Vagina (tissue), 2 donors: ENCODE measurements at regions not wholly inside any gene's neighbourhood (a gene's known extent, or its start where the extent isn't known, plus 50 kb on each side); places are given as distances from the start of the nearest gene placed in this dataset.
A peak's percentile ranks its signal among the peaks of the same experiment; 100 is the strongest.

ENCODE experiments used
- DNase-seq, 2 donors: peaks; one replicate each; pipeline ENCODE4 v3.0.0-alpha.2; 2017; ENCODE audit errors: extremely low spot score in 2 of 2
- H3K27ac ChIP-seq: fragments of 200-600 bp; sonication (generic); one replicate; pipeline ENCODE4 v1.5.1; 2019
- H3K27me3 ChIP-seq: fragments of 200-600 bp; sonication (generic); one replicate; pipeline ENCODE4 v1.5.1; 2019
- H3K36me3 ChIP-seq, 2 donors: fragments of 200-600 bp; sonication (generic); one replicate each; pipeline ENCODE4 v1.5.1; 2017 to 2019
- H3K4me1 ChIP-seq: fragments of 200-600 bp; sonication (generic); one replicate; pipeline ENCODE4 v1.5.1; 2019
- H3K4me3 ChIP-seq, 2 donors: fragments of 200-600 bp; sonication (generic); 1 replicate in 1 of 2; 2 replicates in 1 of 2; pipeline ENCODE4 v1.5.1; 2016 to 2019
- H3K9me3 ChIP-seq: fragments of 200-600 bp; sonication (generic); one replicate; pipeline ENCODE4 v1.5.1; 2019
- POLR2A ChIP-seq, 2 donors: fragments of 450-650 bp; IDR thresholded peaks; one replicate each; pipeline ENCODE4 v1.6.1; 2017; ENCODE audit warnings: antibody characterized with exemption in 2 of 2, mild to moderate bottlenecking in 2 of 2, moderate library complexity in 2 of 2
- POLR2AphosphoS5 ChIP-seq, 2 donors: sonication (generic); formaldehyde crosslinking; IDR thresholded peaks; one replicate each; pipeline ENCODE4 v1.9.0; 2017; ENCODE audit warnings: antibody characterized with exemption in 2 of 2, mild to moderate bottlenecking in 2 of 2, low read depth in 1 of 2; ENCODE audit not compliant: insufficient read depth in 1 of 2
- intact Hi-C: fragments of 100-400 bp; cut with DNase I; formaldehyde crosslinking; loops from one replicate; pipeline ENCODE4 v1.15.1; 2023
- TF ChIP-seq, protein P1 (sequence below), 3 experiments: fragments of 450-650 bp in 2 of 3; fragments of 200-600 bp in 1 of 3; sonication (generic) in 1 of 3; IDR thresholded peaks; one replicate each; pipeline ENCODE4 v1.5.1; 2017 to 2019; ENCODE audit warnings: antibody characterized with exemption in 3 of 3, mild to moderate bottlenecking in 2 of 3, moderate library complexity in 2 of 3

DNA sequence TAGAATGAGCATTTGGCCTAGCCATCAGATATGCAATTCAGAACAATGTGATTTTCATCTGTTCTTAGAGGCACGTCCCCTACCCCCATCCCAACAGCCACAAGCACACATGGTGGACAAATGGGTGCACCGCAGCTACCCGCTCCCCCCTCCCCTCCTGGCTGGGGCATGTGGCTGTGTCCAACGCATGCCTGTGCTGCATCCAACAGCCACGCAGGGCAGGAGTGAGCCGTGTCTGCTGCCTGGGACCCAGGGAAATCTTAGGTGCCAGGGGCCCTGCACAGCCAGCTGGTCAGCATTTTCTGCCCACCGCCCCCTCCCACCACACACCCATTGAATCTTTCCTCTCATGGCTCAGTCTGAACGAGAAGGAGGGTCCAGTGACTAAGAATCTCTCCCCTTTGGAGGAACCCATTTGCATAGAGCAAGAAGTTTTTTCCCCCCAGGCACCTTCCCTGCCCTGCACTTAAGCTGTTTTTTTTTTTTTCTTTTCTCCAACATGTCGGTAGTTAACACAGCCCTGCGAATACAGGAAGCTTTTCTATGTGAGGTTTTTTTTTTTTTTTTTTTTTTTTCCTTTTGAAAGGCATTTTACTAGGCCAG is 138.9 kb downstream of the WDR11 start:
- TF ChIP-seq POLR2AphosphoS5 (IDR thresholded peaks at IDR 0.05; ENCODE audit: insufficient read depth in 1 of 2, low read depth in 1 of 2) (no peak), POLR2A (IDR thresholded peaks at IDR 0.05) (no peak)
- Histone ChIP-seq H3K4me3 (no peak overlapping the region), H3K27ac (no peak overlapping the region), H3K4me1 (no peaks in the 10 kb centered on the region), H3K36me3 (no peaks in the 10 kb centered on the region), H3K27me3 (no peaks in the 10 kb centered on the region), H3K9me3 (no peaks in the 10 kb centered on the region)
- intact Hi-C loops: no loop called here
- peak; percentile 58 to 61 for DNase-seq

DNA sequence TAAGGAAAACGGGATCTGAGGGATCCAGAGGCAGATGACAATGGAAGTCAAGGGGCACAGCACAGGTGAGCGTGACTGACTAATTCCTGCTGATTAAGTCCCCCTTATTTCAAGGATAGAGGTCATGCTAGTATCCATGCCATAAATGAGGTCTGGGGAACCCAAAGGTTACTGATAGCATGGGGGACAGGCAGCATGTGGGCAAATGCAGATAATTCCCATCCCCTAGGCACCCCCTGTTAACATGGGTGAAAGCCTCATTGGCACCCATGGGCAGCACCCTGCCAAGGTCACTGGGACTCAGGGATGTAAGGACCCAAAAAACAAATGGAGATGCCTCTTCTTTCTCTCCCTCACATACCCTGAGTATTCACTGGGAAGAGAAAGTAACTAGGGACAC is 139.7 kb downstream of the WDR11 start:
- Histone ChIP-seq H3K9me3 (no peaks in the 10 kb centered on the region), H3K27ac (no peak overlapping the region), H3K36me3 (no peaks in the 10 kb centered on the region), H3K4me1 (no peaks in the 10 kb centered on the region), H3K27me3 (no peaks in the 10 kb centered on the region), H3K4me3 (no peak overlapping the region)
- intact Hi-C loops: no loop called here
- DNase-seq: peak; percentile 47 to 85
- TF ChIP-seq, protein P1, sequence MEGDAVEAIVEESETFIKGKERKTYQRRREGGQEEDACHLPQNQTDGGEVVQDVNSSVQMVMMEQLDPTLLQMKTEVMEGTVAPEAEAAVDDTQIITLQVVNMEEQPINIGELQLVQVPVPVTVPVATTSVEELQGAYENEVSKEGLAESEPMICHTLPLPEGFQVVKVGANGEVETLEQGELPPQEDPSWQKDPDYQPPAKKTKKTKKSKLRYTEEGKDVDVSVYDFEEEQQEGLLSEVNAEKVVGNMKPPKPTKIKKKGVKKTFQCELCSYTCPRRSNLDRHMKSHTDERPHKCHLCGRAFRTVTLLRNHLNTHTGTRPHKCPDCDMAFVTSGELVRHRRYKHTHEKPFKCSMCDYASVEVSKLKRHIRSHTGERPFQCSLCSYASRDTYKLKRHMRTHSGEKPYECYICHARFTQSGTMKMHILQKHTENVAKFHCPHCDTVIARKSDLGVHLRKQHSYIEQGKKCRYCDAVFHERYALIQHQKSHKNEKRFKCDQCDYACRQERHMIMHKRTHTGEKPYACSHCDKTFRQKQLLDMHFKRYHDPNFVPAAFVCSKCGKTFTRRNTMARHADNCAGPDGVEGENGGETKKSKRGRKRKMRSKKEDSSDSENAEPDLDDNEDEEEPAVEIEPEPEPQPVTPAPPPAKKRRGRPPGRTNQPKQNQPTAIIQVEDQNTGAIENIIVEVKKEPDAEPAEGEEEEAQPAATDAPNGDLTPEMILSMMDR (IDR thresholded peaks at IDR 0.05): no peak
- TF ChIP-seq POLR2A (IDR thresholded peaks at IDR 0.05): no peak
- TF ChIP-seq POLR2AphosphoS5 (IDR thresholded peaks at IDR 0.05; ENCODE audit: insufficient read depth in 1 of 2, low read depth in 1 of 2): no peak

DNA sequence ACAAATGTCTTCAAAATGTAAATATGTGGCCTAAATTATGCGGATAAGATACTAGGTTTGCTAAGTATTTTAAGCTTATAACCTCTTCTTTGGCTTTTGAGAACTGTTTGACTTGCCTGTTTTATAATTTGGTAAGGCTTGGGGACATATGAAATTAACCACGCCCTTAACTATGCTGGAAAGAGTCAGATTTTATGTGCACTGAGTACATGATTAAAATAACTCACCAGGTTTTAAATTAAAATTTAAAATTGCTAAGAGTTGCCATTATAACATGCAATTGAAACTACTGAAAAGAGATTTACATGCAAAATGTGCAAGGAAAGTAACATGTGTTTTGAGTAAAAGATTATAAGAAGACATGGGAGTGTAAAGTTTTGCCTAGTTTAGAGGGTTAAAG is 141.9 kb downstream of the WDR11 start:
- intact Hi-C loops: no loop called here
- H3K27me3 ChIP-seq: no peaks in the 10 kb centered on the region
- no peaks in the 10 kb centered on the region for H3K4me1 ChIP-seq
- H3K27ac ChIP-seq: no peak overlapping the region
- DNase-seq: no peak
- no peak overlapping the region for H3K4me3 ChIP-seq
- H3K36me3 ChIP-seq: no peaks in the 10 kb centered on the region
- TF ChIP-seq POLR2A (IDR thresholded peaks at IDR 0.05) (no peak), POLR2AphosphoS5 (IDR thresholded peaks at IDR 0.05; ENCODE audit: insufficient read depth in 1 of 2, low read depth in 1 of 2) (no peak)
- TF ChIP-seq, protein P1 (IDR thresholded peaks at IDR 0.05): no peak
- no peaks in the 10 kb centered on the region for H3K9me3 ChIP-seq

DNA sequence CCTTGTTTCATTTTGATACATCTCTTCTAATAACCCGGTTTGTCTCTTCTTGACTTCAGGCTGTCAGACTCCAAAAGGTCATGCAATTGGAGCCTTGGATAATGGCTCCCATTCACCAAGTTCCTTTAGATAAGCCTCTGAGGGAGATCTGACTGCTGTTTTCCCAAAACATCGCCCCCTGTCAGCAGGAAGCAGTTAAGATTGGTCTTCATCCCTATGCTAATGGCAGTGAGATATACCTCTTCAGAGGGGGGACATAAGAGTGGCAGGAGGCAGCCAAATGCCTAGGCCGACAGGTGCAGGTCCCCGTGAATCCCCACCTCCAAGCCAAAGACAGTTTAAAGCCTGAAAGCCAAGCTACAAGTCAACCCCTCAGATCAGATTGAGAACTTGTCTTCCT is 144.6 kb downstream of the WDR11 start:
- H3K27me3 ChIP-seq: no peaks in the 10 kb centered on the region
- intact Hi-C loops: no loop called here
- no peaks in the 10 kb centered on the region for H3K4me1 ChIP-seq
- H3K36me3 ChIP-seq: no peaks in the 10 kb centered on the region
- TF ChIP-seq POLR2AphosphoS5 (IDR thresholded peaks at IDR 0.05; ENCODE audit: insufficient read depth in 1 of 2, low read depth in 1 of 2) (no peak), POLR2A (IDR thresholded peaks at IDR 0.05) (no peak)
- TF ChIP-seq, protein P1 (IDR thresholded peaks at IDR 0.05): no peak
- no peak overlapping the region for H3K27ac ChIP-seq
- no peak overlapping the region for H3K4me3 ChIP-seq
- H3K9me3 ChIP-seq: no peaks in the 10 kb centered on the region
- peak in 1 of 2 donors; percentile 62 for DNase-seq

DNA sequence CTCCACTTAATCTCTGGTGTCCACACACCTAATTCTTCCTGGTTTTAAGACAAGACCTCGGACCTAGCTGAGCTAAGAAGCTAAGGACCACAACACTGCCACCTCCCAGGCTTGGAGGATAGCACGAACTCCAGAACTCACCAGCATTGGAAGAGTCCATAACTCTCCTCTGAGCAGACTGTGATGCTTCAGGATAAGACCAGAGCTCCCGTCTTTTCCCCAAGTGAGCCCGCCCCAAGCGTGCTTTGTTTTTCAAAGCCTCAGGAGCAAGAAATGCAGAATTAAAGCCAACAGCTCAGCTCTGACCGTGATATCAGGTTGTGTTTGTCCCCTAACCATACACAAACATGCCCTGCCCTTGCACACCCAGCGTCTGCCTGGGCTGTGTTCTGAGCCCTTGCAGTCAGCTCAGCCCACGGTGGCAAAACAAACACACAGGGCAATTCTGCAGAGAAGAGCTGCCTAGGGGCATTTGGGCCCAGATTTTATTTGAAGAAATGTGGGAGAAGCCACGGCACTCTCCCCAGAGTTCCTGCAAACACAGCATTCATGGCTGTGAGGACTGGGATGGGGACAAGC is 145.4 kb downstream of the WDR11 start:
- no peaks in the 10 kb centered on the region for H3K4me1 ChIP-seq
- no peaks in the 10 kb centered on the region for H3K36me3 ChIP-seq
- H3K27ac ChIP-seq: no peak overlapping the region
- intact Hi-C loops: no loop called here
- H3K4me3 ChIP-seq: no peak overlapping the region
- TF ChIP-seq POLR2AphosphoS5 (IDR thresholded peaks at IDR 0.05; ENCODE audit: insufficient read depth in 1 of 2, low read depth in 1 of 2): no peak
- TF ChIP-seq POLR2A (IDR thresholded peaks at IDR 0.05): no peak
- TF ChIP-seq, protein P1 (IDR thresholded peaks at IDR 0.05): no peak
- DNase-seq: peak; percentile 58 to 74
- H3K27me3 ChIP-seq: no peaks in the 10 kb centered on the region
- H3K9me3 ChIP-seq: no peaks in the 10 kb centered on the region
